Inflammatory macrophage treated with lipopolysaccharide for 4 hours (primary cell): ENCODE measurements at regions not wholly inside any gene's neighbourhood (a gene's known extent, or its start where the extent isn't known, plus 50 kb on each side); places are given as distances from the start of the nearest gene placed in this dataset.
A peak's percentile ranks its signal among the peaks of the same experiment; 100 is the strongest.

Experiments used
- DNase-seq: peaks from one replicate; pipeline ENCODE4 v3.0.0-alpha.2; 2020

GRCh38 chr4:33272722-33273121, 2552.6 kb downstream of the PCDH7 start:
- DNase-seq: no peak

- no peak for DNase-seq
Observed at GRCh38 chr4:33283818-33284217, 2563.6 kb downstream of the PCDH7 start.

- DNase-seq: no peak
Observed at GRCh38 chr4:33296876-33297455, 2576.8 kb downstream of the PCDH7 start.

- DNase-seq: no peak
Observed at GRCh38 chr4:33302321-33302720, 2582.2 kb downstream of the PCDH7 start.

- no peak for DNase-seq
Observed at GRCh38 chr4:33306131-33306530, 2586.0 kb downstream of the PCDH7 start.

- peak; percentile 6 for DNase-seq
Observed at GRCh38 chr4:33316033-33316432, 2595.9 kb downstream of the PCDH7 start.

- DNase-seq: no peak
Observed at GRCh38 chr4:33316578-33316977, 2596.4 kb downstream of the PCDH7 start.

GRCh38 chr4:33323393-33323792, 2603.2 kb downstream of the PCDH7 start:
- no peak for DNase-seq

GRCh38 chr4:33334416-33334815, 2614.2 kb downstream of the PCDH7 start:
- no peak for DNase-seq

GRCh38 chr4:33339762-33340161, 2619.6 kb downstream of the PCDH7 start:
- no peak for DNase-seq

GRCh38 chr4:33340168-33340567, 2620.0 kb downstream of the PCDH7 start:
- no peak for DNase-seq

- DNase-seq: no peak
Observed at GRCh38 chr4:33349376-33349775, 2629.2 kb downstream of the PCDH7 start.

- no peak for DNase-seq
Observed at GRCh38 chr4:33357121-33357520, 2637.0 kb downstream of the PCDH7 start.

GRCh38 chr4:33369446-33369845, 2649.3 kb downstream of the PCDH7 start:
- DNase-seq: no peak

GRCh38 chr4:33381816-33382215, 2661.6 kb downstream of the PCDH7 start:
- no peak for DNase-seq

- no peak for DNase-seq
Observed at GRCh38 chr4:33386764-33387163, 2666.6 kb downstream of the PCDH7 start.

- no peak for DNase-seq
Observed at GRCh38 chr4:33390976-33391375, 2670.8 kb downstream of the PCDH7 start.

- no peak for DNase-seq
Observed at GRCh38 chr4:33395731-33396485, 2675.7 kb downstream of the PCDH7 start.

- DNase-seq: no peak
Observed at GRCh38 chr4:33400504-33400903, 2680.3 kb downstream of the PCDH7 start.

GRCh38 chr4:33407496-33407895, 2687.3 kb downstream of the PCDH7 start:
- no peak for DNase-seq

- peak; percentile 0 for DNase-seq
Observed at GRCh38 chr4:33411182-33411581, 2691.0 kb downstream of the PCDH7 start.

- DNase-seq: no peak
Observed at GRCh38 chr4:33421887-33422286, 2701.7 kb downstream of the PCDH7 start.

GRCh38 chr4:33422656-33423055, 2702.5 kb downstream of the PCDH7 start:
- no peak for DNase-seq

- DNase-seq: no peak
Observed at GRCh38 chr4:33425936-33426335, 2705.8 kb downstream of the PCDH7 start.

GRCh38 chr4:33427676-33428075, 2707.5 kb downstream of the PCDH7 start:
- DNase-seq: no peak
